HUES6 (cell line): ENCODE measurements at regions not wholly inside any gene's neighbourhood (a gene's known extent, or its start where the extent isn't known, plus 50 kb on each side); places are given as distances from the start of the nearest gene placed in this dataset.

Experiments
- H3K27ac ChIP-seq: 2 replicates; pipeline ENCODE4 v1.7.0; 2013; ENCODE audit warnings: low read depth, mild to moderate bottlenecking, low read length, inconsistent platforms
- H3K27me3 ChIP-seq: 2 replicates; pipeline ENCODE4 v1.6.1; 2013; ENCODE audit warnings: low read length; ENCODE audit not compliant: control insufficient read depth, insufficient read depth
- H3K36me3 ChIP-seq: 2 replicates; pipeline ENCODE4 v1.6.1; 2013; ENCODE audit warnings: low read length; ENCODE audit not compliant: control insufficient read depth, insufficient read depth
- H3K4me1 ChIP-seq: 2 replicates; pipeline ENCODE4 v1.6.1; 2013; ENCODE audit warnings: low read length; ENCODE audit not compliant: control insufficient read depth, insufficient read depth
- H3K4me3 ChIP-seq: 2 replicates; pipeline ENCODE4 v1.5.1; 2013; ENCODE audit warnings: low read depth, low read length
- H3K9ac ChIP-seq: one replicate; pipeline ENCODE4 v1.6.1; 2013; ENCODE audit warnings: mild to moderate bottlenecking, low read length
- H3K9me3 ChIP-seq: 2 replicates; pipeline ENCODE4 v1.6.1; 2013; ENCODE audit warnings: low read depth, low read length; ENCODE audit not compliant: control insufficient read depth, insufficient read depth

DNA sequence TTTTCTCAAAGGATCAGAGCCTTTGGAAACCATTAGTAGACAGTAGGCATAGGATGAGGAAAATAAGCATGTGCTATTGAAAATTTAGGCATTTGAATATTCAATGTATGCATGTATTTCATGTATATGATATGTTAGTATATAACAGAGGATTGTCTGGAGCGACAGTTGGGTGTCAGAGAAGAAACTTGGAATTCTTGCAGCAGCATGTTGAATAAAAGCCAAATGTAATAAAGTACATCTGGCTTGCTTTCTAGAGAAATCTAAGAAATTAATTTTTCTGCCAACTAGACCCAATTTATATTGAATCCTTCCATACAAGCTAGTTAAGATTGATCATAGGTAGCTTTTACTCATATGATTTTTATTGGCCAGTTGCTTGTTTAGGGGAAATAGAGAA is 578.8 kb downstream of the CDH11 start:
- Histone ChIP-seq H3K4me3 (no peak overlapping the region), H3K36me3 (no peaks in the 10 kb centered on the region), H3K4me1 (no peaks in the 10 kb centered on the region), H3K27ac (no peak overlapping the region), H3K9me3 (no peaks in the 10 kb centered on the region), H3K27me3 (no peaks in the 10 kb centered on the region), H3K9ac (no peak overlapping the region)

- Histone ChIP-seq H3K4me3 (no peak overlapping the region), H3K27ac (no peak overlapping the region), H3K9ac (no peak overlapping the region), H3K27me3 (no peaks in the 10 kb centered on the region), H3K4me1 (no peaks in the 10 kb centered on the region), H3K9me3 (no peaks in the 10 kb centered on the region), H3K36me3 (no peaks in the 10 kb centered on the region)
Observed at GRCh38 chr16:64542152-64542551, 579.7 kb downstream of the CDH11 start.

DNA sequence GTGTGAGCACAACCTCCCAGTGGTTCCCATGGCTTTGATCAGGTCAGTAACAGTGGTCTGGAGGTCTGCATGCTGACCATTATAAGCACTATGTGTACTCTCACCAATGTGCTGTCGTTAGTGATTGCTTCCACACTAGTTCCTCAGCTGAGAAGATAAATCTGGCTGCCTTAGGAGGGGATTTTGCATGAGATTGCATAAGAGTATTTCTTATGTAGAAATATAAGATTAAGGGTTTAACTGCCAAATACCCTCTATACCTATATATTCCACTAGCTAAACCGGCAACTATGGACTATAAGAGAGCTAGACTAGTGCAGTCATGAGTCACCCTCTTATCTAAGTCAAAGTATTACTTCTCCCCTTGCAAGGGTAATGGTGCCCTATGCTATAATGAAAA is 580.2 kb downstream of the CDH11 start:
- Histone ChIP-seq H3K27me3 (no peaks in the 10 kb centered on the region), H3K4me1 (no peaks in the 10 kb centered on the region), H3K36me3 (no peaks in the 10 kb centered on the region), H3K27ac (no peak overlapping the region), H3K4me3 (no peak overlapping the region), H3K9me3 (no peaks in the 10 kb centered on the region), H3K9ac (no peak overlapping the region)

DNA sequence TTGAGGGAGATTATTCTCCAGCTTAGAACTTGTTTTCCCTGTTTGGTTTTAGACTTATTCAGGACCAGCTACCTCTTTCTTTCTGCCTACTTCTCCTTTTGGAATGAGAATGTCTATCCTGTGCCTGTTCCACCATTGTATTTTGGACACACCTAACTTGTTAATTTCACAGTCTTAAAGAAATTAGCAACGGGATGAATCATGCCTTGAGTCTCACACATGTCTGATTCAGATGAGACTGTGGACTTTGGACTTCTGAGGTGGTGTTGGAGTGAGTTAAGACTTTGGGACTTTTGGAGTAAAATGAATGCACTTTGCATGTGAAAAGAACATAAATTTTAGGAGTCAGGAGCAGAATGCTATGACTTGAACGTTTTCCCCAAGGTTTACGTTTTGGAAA is 581.4 kb downstream of the CDH11 start:
- Histone ChIP-seq H3K9me3 (no peaks in the 10 kb centered on the region), H3K4me1 (no peaks in the 10 kb centered on the region), H3K4me3 (no peak overlapping the region), H3K27me3 (no peaks in the 10 kb centered on the region), H3K27ac (no peak overlapping the region), H3K9ac (no peak overlapping the region), H3K36me3 (no peaks in the 10 kb centered on the region)

GRCh38 chr16:64539811-64540371 is 582.0 kb downstream of the CDH11 start:
- H3K36me3 ChIP-seq, result no peaks in the 10 kb centered on the region
- H3K4me3 ChIP-seq, result no peak overlapping the region
- no peaks in the 10 kb centered on the region for H3K27me3 ChIP-seq
- H3K9ac ChIP-seq, result no peak overlapping the region
- H3K4me1 ChIP-seq, result no peaks in the 10 kb centered on the region; the same call in 1 of the 2 replicates
- H3K9me3 ChIP-seq, result 0 out of 2 replicates have a peak, but pooled peaks cover under 1% of the 10 kb centered on the region
- no peak overlapping the region for H3K27ac ChIP-seq

- Histone ChIP-seq H3K4me3 (no peak overlapping the region), H3K4me1 (peaks cover 20% of the 10 kb centered on the region; the same call in 1 of the 2 replicates), H3K9me3 (peaks cover 3% of the 10 kb centered on the region; the same call in 1 of the 2 replicates), H3K27ac (0 out of 2 replicates have a peak overlapping the region, but pooled peaks have one; percentile 22), H3K36me3 (no peaks in the 10 kb centered on the region), H3K9ac (no peak overlapping the region), H3K27me3 (no peaks in the 10 kb centered on the region)
Observed at GRCh38 chr16:64534180-64534780, 587.6 kb downstream of the CDH11 start.

DNA sequence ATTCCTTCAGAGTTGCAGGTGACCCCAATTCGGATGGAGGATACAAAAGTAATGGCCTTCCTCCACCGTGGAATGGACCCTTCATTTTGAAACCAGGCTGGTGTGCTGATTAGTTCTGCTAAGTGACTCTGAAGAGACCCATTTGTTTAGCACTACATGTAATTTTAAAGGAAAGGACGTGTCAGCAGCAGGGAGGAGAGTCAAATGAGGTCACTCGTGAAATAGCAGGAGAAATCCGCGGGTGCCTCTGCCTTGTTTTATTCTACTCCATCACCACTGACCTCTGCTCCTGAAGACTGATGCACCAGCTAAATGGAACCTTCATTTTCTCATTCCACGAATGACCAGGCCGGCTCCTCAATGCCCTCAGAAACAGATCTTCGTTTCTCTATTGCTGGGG is 589.2 kb downstream of the CDH11 start:
- no peak overlapping the region for H3K27ac ChIP-seq
- H3K4me1 ChIP-seq, result peaks cover 21% of the 10 kb centered on the region; the same call in 1 of the 2 replicates
- peaks cover 3% of the 10 kb centered on the region; the same call in 1 of the 2 replicates for H3K9me3 ChIP-seq
- H3K36me3 ChIP-seq, result no peaks in the 10 kb centered on the region
- H3K9ac ChIP-seq, result no peak overlapping the region
- H3K27me3 ChIP-seq, result no peaks in the 10 kb centered on the region
- no peak overlapping the region for H3K4me3 ChIP-seq

- peaks cover 3% of the 10 kb centered on the region; the same call in 1 of the 2 replicates for H3K9me3 ChIP-seq
- peaks cover 21% of the 10 kb centered on the region; the same call in 1 of the 2 replicates for H3K4me1 ChIP-seq
- no peak overlapping the region for H3K27ac ChIP-seq
- no peak overlapping the region for H3K9ac ChIP-seq
- no peak overlapping the region for H3K4me3 ChIP-seq
- no peaks in the 10 kb centered on the region for H3K36me3 ChIP-seq
- no peaks in the 10 kb centered on the region for H3K27me3 ChIP-seq
Observed at GRCh38 chr16:64532117-64532516, 589.7 kb downstream of the CDH11 start.

DNA sequence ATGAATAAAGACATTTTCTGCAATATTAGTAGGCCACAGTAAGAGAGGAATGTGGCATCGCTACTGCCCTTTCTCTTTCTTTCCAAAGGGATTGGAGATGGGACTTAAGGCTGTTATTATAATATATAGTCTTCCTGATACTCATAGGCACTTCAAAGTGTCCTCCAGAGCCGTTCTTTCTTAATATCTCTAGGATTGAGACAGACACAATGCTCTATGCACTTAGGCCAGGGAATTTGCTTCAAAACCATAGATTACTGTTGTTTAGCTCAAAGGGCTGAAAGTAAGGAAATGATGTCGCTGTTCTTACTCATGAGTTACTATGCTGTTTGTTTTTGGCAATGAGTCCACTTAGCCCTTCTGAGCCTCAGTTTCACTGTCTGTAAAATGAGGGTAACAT is 590.5 kb downstream of the CDH11 start:
- Histone ChIP-seq H3K27ac (no peak overlapping the region), H3K4me3 (no peak overlapping the region), H3K9me3 (peaks cover 3% of the 10 kb centered on the region; the same call in 1 of the 2 replicates), H3K36me3 (no peaks in the 10 kb centered on the region), H3K27me3 (no peaks in the 10 kb centered on the region), H3K9ac (no peak overlapping the region), H3K4me1 (peaks cover 21% of the 10 kb centered on the region; the same call in 1 of the 2 replicates)

DNA sequence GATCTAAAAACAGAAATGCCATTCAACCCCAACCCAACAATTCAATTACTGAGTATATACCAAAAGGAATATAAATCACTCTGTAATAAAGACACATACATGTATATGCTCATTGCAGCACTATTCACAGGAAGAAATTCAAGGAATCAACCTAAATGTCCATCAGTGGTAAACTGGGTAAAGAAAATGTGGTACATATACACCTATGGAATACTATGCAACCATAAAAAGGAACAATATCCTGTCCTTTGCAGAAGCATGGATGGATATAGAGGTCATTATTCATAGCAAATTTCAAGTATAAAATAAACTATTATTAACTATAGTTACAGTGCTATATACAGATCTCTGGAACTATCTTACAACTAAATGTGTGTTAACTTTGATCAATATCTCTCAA is 599.3 kb downstream of the CDH11 start:
- Histone ChIP-seq H3K9me3 (no peaks in the 10 kb centered on the region), H3K27me3 (no peaks in the 10 kb centered on the region), H3K4me3 (no peak overlapping the region), H3K4me1 (no peaks in the 10 kb centered on the region), H3K36me3 (no peaks in the 10 kb centered on the region), H3K9ac (no peak overlapping the region), H3K27ac (no peak overlapping the region)

- Histone ChIP-seq H3K4me3 (no peak overlapping the region), H3K4me1 (no peaks in the 10 kb centered on the region), H3K36me3 (no peaks in the 10 kb centered on the region), H3K27ac (no peak overlapping the region), H3K9ac (no peak overlapping the region), H3K27me3 (no peaks in the 10 kb centered on the region), H3K9me3 (peaks cover 3% of the 10 kb centered on the region; the same call in 1 of the 2 replicates)
Observed at GRCh38 chr16:64513871-64514270, 608.0 kb downstream of the CDH11 start.
